Gastroesophageal sphincter (tissue), 3 donors: ENCODE measurements at regions not wholly inside any gene's neighbourhood (a gene's known extent, or its start where the extent isn't known, plus 50 kb on each side); places are given as distances from the start of the nearest gene placed in this dataset.

Experiments
- EP300 ChIP-seq: sonication (generic); formaldehyde crosslinking; IDR thresholded peaks from one replicate; pipeline ENCODE4 v1.6.1; 2017; ENCODE audit warnings: antibody characterized with exemption, mild to moderate bottlenecking
- TF ChIP-seq, protein P1 (sequence below), 4 experiments: fragments of 200-600 bp in 2 of 4; fragments of 450-650 bp in 2 of 4; sonication (generic) in 1 of 4; IDR thresholded peaks; one replicate each; pipeline ENCODE4 v1.5.1; 2017 to 2019; ENCODE audit warnings: antibody characterized with exemption in 4 of 4, mild to moderate bottlenecking in 2 of 4, moderate library complexity in 2 of 4

GRCh38 chr10:57754803-57755202, 512.9 kb downstream of the IPMK start:
- TF ChIP-seq, protein P1, sequence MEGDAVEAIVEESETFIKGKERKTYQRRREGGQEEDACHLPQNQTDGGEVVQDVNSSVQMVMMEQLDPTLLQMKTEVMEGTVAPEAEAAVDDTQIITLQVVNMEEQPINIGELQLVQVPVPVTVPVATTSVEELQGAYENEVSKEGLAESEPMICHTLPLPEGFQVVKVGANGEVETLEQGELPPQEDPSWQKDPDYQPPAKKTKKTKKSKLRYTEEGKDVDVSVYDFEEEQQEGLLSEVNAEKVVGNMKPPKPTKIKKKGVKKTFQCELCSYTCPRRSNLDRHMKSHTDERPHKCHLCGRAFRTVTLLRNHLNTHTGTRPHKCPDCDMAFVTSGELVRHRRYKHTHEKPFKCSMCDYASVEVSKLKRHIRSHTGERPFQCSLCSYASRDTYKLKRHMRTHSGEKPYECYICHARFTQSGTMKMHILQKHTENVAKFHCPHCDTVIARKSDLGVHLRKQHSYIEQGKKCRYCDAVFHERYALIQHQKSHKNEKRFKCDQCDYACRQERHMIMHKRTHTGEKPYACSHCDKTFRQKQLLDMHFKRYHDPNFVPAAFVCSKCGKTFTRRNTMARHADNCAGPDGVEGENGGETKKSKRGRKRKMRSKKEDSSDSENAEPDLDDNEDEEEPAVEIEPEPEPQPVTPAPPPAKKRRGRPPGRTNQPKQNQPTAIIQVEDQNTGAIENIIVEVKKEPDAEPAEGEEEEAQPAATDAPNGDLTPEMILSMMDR (IDR thresholded peaks at IDR 0.05) = no peak
- TF ChIP-seq EP300 = no peak
